Activated CD4-positive, alpha-beta T cell treated with anti-CD3 and anti-CD28 coated beads for 4 hours (primary cell): ENCODE measurements at regions not wholly inside any gene's neighbourhood (a gene's known extent, or its start where the extent isn't known, plus 50 kb on each side); places are given as distances from the start of the nearest gene placed in this dataset.

Experiments used
- DNase-seq, 2 donors: peaks; one replicate each; pipeline ENCODE4 v3.0.0-alpha.2; 2020

DNA sequence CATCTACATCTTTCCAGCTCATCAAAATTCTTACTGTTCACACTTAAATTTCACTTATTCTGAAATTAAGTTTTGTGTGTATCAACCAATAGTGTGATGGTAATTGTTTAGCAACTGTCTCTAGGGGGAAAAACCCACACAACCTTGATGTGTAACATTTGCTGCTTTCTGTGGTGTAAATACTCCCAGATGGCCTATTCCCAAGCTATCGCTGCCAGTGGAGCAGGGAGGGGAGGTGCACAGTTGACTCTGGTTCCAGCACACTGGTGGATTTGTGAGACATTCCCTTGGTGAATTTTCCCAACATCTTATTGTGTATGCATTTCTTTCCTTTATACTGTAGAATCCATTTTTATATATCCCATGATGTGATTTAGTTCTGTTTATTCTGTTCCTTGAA lies 275.9 kb upstream of the SHH start:
- DNase-seq, result no peak

GRCh38 chr7:156082048-156083040 lies 270.1 kb upstream of the SHH start:
- no peak for DNase-seq

- no peak for DNase-seq
These were observed 268.3 kb upstream of the SHH start for GRCh38 chr7:156080596-156080995.

- no peak for DNase-seq
These were observed 267.8 kb upstream of the SHH start for GRCh38 chr7:156080046-156080445.

DNA sequence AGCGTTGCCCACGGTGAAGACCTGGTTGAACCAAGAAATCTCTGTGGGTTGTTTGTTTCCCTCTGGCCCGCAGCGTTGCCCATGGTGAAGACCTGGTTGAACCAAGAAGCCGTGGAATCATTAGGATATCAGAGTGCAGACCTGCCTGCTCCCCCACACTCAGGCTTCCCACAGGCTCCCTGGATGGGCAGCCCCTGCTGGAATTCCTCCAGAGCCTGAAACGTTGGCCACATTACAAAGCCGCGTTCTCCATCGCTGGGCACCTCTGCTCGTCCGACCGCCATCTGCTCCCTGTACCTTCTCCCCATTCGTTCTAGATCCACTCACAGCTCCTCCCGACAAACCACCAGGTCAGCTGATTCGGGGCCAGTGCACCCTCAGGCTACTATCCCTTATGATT lies 266.9 kb upstream of the SHH start:
- DNase-seq, result no peak

DNA sequence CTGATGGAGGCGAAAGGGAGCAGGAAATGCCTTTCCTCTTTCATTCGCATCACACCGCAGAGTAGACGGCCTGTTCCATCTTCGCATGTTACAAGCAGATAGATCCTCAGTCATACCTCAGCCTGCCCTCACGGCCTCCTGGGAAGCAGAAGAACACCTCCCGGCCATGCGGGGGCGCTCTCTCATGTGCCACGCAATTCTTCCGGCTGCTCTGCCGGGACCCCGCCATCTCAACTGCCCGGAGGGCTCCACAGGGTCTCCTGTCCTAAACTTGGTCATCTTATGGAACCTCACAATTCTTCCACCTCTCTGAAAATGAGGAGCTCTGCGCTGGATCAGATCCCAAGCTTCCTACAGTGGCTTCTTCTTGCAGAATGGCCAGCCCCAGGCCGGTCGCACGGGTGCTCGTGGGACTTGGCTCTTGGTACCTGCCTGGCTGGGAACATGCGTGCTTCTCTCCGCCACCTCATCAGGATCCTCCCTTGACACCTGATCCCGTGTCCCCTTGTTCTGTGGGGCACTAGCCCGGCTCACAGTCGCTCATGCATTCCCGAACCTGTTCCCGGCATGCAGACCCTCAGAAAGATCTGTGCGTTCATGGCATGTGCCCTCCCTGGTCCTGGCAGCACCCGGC lies 262.8 kb upstream of the SHH start:
- no peak for DNase-seq

DNA sequence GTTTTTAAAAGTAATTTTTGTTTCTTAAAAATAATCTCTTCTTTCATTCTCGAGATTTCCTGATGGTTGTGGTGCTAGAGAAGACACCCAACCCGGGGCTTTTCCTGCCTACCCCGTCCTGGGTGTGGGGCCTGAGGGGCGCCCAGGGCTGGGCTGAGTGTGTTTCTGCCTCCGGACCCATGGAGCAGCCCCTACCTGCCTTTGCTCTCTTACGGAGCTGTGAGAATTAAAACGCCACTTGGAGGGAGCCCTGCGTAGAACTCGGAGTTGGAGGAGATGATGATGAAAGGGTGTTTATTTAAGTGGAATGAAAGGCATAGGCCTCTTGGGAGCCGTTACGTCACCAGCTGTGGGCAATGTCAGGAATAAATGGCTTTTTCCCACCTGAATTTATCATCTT lies 261.8 kb upstream of the SHH start:
- DNase-seq, result no peak

DNA sequence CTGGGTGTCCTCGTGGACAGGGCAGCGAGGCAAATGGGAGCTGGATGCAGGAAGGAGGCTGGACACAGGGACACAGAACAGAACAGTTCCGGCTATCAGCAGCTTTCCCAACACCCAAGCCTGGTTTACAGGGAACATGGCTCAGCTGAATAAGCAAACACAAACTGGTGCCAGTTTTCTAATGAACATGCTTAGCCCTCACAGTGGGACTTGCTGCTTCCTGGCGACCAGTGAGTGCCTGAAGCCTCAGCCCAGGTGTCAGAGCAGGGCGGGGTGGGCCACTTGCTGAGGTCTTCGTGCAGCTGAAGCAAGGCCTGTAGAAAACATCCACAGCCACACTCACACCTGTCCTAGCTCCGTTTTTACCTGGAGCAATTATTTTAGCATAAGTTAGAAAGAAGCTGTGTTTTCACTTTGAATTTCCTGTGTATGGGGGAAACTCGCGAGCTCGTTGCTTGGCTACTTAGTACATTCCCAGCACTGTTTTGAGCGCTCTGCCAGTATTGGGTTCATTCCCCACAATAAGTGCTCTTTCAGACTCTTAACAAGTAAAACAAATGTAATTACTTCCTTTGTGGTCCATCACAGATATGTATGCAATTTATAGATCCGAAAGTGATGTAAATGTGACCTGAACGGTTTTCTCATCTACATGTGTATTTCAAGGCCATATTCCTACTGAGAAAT lies 261.2 kb upstream of the SHH start:
- DNase-seq, result no peak

- no peak for DNase-seq
These were observed 259.3 kb upstream of the SHH start for GRCh38 chr7:156071612-156072011.

GRCh38 chr7:156069891-156070290 lies 257.6 kb upstream of the SHH start:
- no peak for DNase-seq

GRCh38 chr7:156067156-156067555 lies 254.9 kb upstream of the SHH start:
- DNase-seq, result no peak

- DNase-seq, result no peak
These were observed 253.1 kb upstream of the SHH start for GRCh38 chr7:156065400-156065799.

DNA sequence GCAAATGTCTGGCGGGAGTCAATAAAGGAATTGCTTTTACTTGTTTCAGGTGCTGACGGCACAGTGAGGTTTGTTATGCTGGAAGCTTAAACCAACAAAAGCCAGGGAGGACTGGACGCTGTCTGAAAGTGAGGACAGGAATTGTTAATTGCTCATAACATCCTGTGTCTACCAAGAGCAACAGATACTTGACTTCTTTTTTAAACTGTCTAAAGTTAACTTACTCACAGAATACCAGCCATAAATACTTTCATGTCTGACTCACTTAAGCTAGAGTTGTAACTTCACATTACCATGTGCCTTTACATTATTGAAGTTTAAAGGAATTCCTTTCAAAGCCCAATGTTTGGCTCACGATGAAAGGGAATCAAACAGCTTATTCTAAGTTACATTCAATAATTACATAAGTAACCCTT lies 252.7 kb upstream of the SHH start:
- DNase-seq, result no peak

DNA sequence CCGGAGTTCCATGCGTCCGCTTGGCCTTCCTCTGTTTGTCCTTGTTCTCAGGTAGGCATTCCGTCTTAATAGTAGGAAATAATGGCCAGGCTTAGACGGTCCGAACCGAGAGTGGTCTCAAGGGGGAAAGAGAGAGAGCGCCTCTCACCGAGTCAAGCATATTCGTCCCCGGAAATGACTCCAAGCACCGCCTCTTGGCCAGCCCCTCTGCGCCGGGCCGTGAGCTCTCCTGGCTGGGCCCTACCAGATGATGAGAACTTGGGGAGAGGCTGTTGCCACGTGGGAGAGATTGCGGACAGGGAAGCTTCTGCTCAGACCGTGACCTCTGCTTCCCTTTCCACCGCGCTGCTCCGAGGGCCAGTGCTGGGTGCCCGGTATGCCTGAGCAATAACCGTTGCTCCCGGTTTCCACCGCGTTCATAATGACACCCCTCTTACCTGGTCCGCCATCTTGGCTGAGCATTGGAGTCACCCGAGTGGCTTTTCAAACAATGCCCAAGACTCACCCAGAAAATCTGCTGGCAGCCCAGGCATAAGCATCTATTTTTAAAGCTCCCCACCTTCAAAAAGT lies 251.1 kb upstream of the SHH start:
- DNase-seq, result no peak

- no peak for DNase-seq
These were observed 250.0 kb upstream of the SHH start for GRCh38 chr7:156062286-156062685.

- DNase-seq, result no peak
These were observed 249.5 kb upstream of the SHH start for GRCh38 chr7:156061689-156062255.

GRCh38 chr7:156060925-156061324 lies 248.7 kb upstream of the SHH start:
- DNase-seq, result no peak

DNA sequence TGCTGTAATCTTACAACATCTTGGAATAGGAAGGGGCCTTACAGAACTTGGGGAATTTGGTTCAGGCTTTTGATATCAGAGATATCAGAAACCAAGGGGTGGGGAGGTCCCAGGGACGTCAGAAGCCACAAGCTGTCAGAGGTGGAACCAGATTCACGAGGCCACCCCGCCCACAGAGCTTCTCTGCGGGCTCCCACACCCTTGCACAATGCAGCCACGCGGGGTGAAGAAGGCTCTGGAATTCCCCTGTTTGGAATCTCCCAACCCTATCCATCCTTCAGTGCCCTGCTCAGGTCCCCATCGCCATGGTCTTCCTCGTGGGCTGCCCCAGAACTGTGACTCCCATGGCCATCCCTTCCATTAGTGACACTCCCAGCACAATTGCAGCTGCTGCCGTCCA lies 247.1 kb upstream of the SHH start:
- DNase-seq, result no peak

GRCh38 chr7:156058248-156058647 lies 246.0 kb upstream of the SHH start:
- no peak for DNase-seq

DNA sequence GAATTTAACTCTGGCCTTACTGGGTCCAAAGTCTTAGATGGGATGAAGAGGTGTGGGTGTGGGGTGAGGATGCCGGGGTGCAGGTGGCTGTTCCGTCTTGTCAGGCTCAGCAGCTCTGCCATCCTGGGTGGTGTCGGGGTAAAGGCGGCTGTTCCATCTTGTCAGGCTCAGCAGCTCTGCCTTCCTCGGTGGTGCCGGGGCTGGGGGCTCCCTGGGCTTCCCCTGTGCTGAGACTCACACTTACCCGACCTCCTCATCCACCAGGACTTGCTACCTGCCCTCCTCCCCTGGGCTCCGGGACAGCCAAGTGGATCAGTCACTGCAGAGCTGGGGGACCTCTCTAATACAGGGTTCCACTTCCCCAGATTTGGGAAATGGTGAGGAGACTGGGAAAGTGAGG lies 244.3 kb upstream of the SHH start:
- DNase-seq, result no peak

DNA sequence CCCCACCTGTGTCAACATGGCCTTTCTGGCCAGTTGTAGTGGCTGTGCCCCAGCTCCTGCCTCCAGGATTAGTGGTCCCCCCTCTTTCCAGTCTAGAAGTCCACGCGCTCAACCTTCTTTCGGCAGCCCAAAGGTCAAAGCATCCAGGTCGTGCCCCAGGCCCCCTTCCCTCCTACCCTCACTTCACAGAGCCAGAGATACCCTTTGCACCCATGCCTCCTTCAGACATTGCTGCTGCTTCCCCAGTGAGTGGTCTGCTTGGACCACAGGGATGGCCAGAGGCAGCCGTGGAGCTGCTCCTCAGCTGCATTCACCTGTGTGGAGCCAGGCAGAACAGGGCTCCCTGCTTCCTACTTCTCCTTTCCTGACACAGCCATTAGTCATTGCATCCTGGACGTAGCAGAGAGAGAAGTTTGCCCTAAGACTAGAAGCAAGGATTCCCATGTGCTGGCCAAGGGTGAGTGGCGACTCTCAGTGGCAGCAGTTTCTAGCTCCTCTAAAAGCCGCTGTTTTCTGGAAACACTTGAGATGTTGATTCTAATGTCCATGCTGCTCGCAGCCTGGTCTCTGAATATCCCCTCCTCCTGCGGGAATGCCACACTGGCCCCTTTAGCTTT lies 243.1 kb upstream of the SHH start:
- DNase-seq, result no peak

- no peak for DNase-seq
These were observed 239.6 kb upstream of the SHH start for GRCh38 chr7:156051884-156052283.
